HG03097 (cell line): ENCODE measurements at regions not wholly inside any gene's neighbourhood (a gene's known extent, or its start where the extent isn't known, plus 50 kb on each side); places are given as distances from the start of the nearest gene placed in this dataset.

Source experiments
- ATAC-seq: cut with Tn5 transposase; IDR thresholded peaks from one replicate; pipeline ENCODE4 v1.9.1; 2021; ENCODE audit not compliant: unreplicated experiment, low FRiP score

- no peak for ATAC-seq
These were observed 574.0 kb downstream of the EFNB2 start for GRCh38 chr13:105961438-105961837.

GRCh38 chr13:105960326-105960725, 575.1 kb downstream of the EFNB2 start:
- no peak for ATAC-seq

DNA sequence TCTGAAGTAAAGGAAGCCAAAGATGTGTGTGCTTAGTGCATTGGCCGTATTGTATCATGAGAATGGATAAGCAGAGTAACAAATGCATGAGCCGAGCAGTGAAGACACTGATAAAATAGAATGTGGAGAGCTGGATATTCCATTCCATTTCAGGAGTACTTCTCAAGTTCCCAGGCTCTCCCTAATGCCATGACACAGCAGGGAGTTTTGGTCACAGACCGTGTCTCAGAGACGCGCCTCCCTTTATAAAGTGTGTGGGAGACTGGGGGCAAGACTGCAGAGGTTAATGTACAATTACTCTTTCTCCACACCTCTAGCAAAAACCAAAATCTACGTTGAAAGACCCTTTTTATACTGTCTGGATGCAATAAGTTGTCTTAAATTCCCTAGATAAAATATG, 575.6 kb downstream of the EFNB2 start:
- no peak for ATAC-seq

DNA sequence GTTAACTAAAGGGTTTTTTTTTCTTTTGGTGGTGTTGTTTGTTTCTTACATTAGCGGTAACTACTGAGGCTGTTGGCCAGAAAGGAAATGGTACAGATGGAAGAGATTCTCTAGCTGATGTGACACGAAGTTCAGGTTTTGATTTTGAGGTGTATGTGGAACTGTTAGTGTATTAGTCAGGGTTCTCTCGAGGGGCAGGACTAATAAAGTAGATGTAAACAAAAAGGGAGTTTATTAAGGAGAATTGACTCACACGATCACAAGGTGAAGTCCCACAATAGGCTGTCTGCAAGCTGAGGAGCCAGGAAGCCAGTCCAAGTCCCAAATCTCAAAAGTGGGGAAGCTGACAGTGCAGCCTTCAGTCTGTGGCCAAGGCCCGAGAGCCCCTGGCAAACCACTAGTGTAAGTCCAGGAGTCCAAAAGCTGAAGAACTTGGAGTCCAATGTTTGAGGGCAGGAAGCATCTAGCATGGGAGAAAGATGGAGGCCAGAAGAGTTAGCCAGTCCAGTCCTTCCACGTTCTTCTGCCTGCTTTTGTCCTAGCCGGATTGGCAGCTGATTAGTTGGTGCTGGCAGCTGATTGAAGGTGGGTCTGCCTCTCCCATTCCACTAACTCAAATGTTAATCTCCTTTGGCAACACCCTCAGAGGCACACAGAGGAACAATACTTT, 577.6 kb downstream of the EFNB2 start:
- no peak for ATAC-seq

- ATAC-seq: no peak
These were observed 578.5 kb downstream of the EFNB2 start for GRCh38 chr13:105956921-105957320.

GRCh38 chr13:105952973-105953290, 582.5 kb downstream of the EFNB2 start:
- ATAC-seq: no peak

DNA sequence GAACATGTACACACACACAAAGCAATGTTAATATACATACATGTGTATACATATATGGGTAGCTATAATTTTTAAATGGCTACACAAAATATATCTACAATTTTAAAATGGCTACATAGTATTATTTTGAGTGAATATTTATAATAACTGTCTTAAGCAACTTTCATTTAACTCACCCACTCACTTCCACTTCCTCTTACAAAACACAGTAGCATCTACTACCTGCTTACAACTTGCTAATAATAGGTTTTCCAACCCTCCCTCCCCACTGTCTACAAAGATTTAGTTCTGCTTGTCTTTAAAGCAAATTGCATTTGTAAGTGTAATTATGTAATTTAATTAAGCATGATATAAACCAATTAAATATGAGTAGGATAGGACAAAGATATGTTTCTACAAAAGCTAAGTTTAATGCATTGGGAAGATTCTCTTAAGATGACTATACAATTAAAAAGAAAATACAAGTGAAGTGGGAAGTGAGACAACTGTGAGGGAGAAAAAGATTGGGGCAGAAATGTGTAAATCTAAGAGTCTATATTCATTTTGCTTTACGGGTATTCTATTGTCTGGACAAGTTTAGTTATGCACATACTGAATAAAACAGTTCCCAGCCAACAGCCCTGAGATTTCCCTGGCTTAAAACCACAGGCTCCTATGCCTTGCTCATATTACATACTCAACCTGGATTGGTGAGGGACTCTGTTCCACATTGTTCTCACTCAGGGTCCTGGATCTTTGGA, 583.1 kb downstream of the EFNB2 start:
- no peak for ATAC-seq

DNA sequence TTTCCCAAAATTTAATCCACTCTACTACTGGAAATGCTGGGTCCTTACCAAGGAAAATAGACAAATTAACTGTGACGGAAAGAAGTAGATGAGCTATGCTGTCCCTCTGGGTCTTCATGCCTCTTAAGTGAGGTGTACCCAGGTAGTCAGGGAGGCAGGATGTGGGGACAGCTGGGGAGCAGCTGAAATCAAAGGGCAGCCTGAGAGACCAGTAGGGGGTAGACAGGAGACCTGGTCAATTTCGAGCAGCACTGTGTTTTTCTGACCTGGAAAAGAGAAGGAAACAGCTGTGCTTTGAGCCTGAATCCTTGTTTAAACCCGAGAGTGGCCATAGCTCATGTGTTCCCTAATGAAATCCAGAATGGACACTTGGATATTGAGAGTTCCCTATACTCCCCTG, 587.3 kb downstream of the EFNB2 start:
- ATAC-seq: no peak

DNA sequence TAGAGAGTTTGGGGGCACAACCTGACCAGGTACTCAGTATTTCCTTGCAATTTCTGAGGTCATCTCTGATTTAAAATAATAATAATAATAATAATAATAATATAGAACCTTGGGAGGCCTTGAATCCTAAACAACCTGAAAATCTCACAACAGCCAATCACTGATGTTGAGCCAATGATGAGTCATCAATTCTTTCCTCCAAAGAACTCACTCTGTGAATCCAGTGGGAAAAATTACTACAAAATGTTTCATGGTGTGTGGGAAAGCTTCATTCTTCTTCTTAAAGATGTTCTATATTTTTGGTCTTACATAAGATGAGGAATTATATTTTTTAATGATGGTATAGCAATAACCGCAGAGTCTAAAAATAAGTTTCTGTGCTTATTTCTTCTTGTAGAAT, 594.6 kb downstream of the EFNB2 start:
- no peak for ATAC-seq

GRCh38 chr13:105937451-105937850, 598.0 kb downstream of the EFNB2 start:
- no peak for ATAC-seq

DNA sequence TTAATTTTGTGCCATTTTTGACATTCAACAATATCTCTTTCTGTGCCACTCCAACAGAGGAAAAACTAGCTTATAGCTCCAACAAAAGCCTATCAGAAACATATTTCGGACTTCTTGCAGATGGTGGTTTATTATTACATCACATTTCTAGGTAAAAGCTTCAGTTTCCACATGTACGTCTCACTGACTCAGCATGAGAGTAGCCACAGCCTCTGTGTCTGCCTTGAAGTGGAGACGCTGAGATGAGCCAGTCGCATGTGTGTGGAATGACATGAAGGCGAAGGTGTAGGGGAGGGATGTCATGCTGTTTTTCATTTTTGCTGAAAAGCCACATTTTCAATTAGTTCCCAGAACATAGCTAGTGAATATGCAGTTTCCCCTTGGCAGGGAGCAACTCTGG, 598.6 kb downstream of the EFNB2 start:
- no peak for ATAC-seq

DNA sequence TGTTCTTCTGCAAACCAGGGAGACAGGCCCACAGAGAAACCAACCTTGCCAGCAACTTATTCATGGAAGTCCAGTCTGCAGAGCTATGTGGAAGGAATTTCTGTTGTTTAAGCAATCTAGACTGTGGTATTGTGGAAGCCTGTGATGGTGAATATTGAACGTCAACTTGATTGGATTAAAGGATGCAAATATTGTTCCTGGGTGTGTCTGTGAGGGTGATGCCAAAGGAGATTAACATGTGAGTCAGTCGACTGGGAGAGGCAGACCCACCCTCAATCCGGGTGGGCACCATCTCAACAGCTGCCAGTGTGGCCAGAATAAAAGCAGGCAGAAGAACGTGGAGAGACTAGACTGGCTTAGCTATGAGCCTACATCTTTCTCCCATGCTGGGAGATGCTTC, 606.0 kb downstream of the EFNB2 start:
- ATAC-seq: no peak

- no peak for ATAC-seq
These were observed 606.6 kb downstream of the EFNB2 start for GRCh38 chr13:105928901-105929300.

- no peak for ATAC-seq
These were observed 607.4 kb downstream of the EFNB2 start for GRCh38 chr13:105928048-105928447.

DNA sequence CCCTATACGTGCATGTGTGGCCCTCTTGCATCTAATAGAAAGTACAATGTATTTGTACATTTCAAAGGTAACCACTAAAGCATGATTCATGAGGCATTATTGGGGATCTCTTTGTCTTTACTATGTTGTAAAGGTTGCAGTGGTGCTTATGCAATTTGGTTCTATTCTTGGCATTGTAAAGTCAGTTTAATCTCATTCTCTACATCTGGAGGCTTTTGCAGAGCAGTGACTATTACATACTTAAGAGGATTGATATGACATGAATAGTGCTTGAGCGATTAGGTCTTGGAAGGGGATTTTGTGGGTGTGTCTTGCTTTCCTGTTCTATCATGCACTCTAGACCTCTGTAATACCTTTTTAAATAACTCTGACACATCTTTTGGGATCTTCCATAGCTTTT, 610.0 kb downstream of the EFNB2 start:
- no peak for ATAC-seq

DNA sequence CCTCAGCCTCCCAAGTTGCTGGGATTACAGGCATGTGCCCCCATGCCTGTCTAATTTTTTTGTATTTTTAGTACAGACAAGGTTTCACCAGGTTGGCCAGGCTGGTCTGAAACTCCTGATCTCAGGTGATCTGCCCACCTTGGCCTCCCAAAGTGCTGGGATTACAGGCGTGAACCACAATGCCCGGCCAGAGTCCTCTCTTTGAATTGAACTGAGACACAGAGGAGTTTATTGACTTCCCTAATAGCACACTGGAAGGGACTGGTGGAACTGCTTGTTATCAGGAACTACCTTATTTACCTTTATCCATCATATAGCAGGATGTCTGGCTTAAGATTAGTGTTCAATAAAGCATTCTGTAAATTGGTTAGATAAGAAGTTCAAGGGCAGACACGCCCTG, 613.8 kb downstream of the EFNB2 start:
- ATAC-seq: no peak

- ATAC-seq: no peak
These were observed 615.1 kb downstream of the EFNB2 start for GRCh38 chr13:105920370-105920769.

- no peak for ATAC-seq
These were observed 616.4 kb downstream of the EFNB2 start for GRCh38 chr13:105918842-105919741.

- ATAC-seq: no peak
These were observed 620.2 kb downstream of the EFNB2 start for GRCh38 chr13:105915146-105915850.

DNA sequence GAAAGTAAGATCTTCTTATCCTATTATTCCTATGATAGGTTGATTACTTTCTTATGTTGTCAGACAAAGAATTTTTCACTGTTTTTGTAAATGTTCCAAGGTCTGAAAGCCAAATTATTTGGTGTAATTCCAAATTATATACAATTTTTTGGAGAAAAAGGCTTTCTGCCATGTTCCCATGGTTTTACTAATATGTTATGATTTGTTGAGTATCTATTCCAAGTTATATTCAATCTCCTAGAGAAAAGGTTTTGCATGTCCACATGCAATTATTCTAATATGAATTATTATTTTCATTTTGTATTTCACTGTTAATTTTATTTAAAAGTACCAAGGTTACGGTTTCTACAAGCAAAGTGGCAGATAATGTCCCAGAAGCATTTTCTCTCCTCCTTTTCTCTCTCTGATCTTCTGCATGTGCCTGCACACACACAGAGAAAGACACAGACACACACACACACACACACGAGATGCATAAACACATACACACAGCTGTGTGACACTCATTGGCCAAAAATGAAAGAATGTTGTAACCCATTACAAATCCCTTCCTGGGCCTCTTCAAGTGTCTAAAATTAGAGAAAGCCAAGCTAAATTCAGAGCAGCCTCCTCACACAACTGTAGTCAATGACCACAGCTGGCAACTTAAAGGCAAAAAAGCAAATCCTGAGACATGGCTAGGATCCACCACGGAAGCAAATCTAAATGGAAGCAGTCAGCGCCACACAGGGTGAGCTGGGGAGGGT, 621.0 kb downstream of the EFNB2 start:
- no peak for ATAC-seq
